IMR-90 (cell line): ENCODE measurements at regions not wholly inside any gene's neighbourhood (a gene's known extent, or its start where the extent isn't known, plus 50 kb on each side); places are given as distances from the start of the nearest gene placed in this dataset.

Experiments
- ATAC-seq: fragments of 200-7000 bp; cut with Tn5 transposase; 2 replicates; pipeline ENCODE4 v1.9.1; 2020; ENCODE audit warnings: low read depth, mild to moderate bottlenecking, moderate library complexity
- BruUV-seq: library from RNA; stranded (reverse); fragments of 400-500 nt; replicated peaks from 2 replicates; lab custom pipeline; 2021; lab: Mats Ljungman, UMichigan
- CTCF ChIA-PET: fragments of 300-600 bp; formaldehyde crosslinking; extraction: SDS; loops from one replicate; lab custom pipeline; 2021; ENCODE audit warnings: antibody characterized with exemption; lab: Yijun Ruan, JAX
- POLR2A ChIA-PET: fragments of 300-600 bp; sonication (Branson Sonifier 250); formaldehyde crosslinking; loops from one replicate; lab custom pipeline; 2022; ENCODE audit warnings: antibody characterized with exemption; ENCODE audit not compliant: unreplicated experiment; lab: Charles Lee
- DNase-seq: peaks from one replicate; pipeline ENCODE4 v3.0.0; 2013
- H2AFZ ChIP-seq: replicated peaks from 2 replicates; pipeline ENCODE3; 2013; ENCODE audit warnings: low read length, mild to moderate bottlenecking; ENCODE audit not compliant: poor library complexity
- H2AK5ac ChIP-seq: 2 replicates; pipeline ENCODE4 v1.6.1; 2013; ENCODE audit warnings: low read depth, low read length, inconsistent platforms
- H2AK9ac ChIP-seq: replicated peaks from 2 replicates; pipeline ENCODE3; 2013; ENCODE audit warnings: mild to moderate bottlenecking, low read depth, low read length, moderate library complexity; ENCODE audit not compliant: poor library complexity
- H2BK120ac ChIP-seq: 2 replicates; pipeline ENCODE4 v1.6.1; 2013; ENCODE audit warnings: low read depth, low read length, inconsistent platforms
- H2BK15ac ChIP-seq: 3 replicates; pipeline ENCODE4 v1.6.1; 2013; ENCODE audit warnings: low read depth, low read length, inconsistent platforms
- H2BK20ac ChIP-seq: 2 replicates; pipeline ENCODE4 v1.6.1; 2013; ENCODE audit warnings: low read depth, mild to moderate bottlenecking, inconsistent platforms, low read length, moderate library complexity
- H2BK5ac ChIP-seq: 2 replicates; pipeline ENCODE4 v1.6.1; 2013; ENCODE audit warnings: mild to moderate bottlenecking, low read depth, low read length, inconsistent platforms; ENCODE audit not compliant: poor library complexity, severe bottlenecking
- H3K14ac ChIP-seq: replicated peaks from 2 replicates; pipeline ENCODE4 v1.6.1; 2013; ENCODE audit warnings: low read depth, low read length, inconsistent platforms
- H3K18ac ChIP-seq: 2 replicates; pipeline ENCODE4 v1.6.1; 2013; ENCODE audit warnings: low read depth, low read length, control low read depth
- H3K23ac ChIP-seq: 2 replicates; pipeline ENCODE4 v1.6.1; 2013; ENCODE audit warnings: low read depth, low read length, inconsistent platforms
- H3K27ac ChIP-seq: 2 replicates; pipeline ENCODE4 v1.5.1; 2013; ENCODE audit warnings: mild to moderate bottlenecking, control low read depth, low read length; ENCODE audit not compliant: insufficient read depth
- H3K27me3 ChIP-seq: 2 replicates; pipeline ENCODE4 v1.6.1; 2013; ENCODE audit warnings: low read length; ENCODE audit not compliant: control insufficient read depth, insufficient read depth
- H3K36me3 ChIP-seq: 2 replicates; pipeline ENCODE4 v1.6.1; 2013; ENCODE audit warnings: low read length, mixed read lengths; ENCODE audit not compliant: control insufficient read depth, insufficient read depth
- H3K4ac ChIP-seq: 2 replicates; pipeline ENCODE4 v1.6.1; 2013; ENCODE audit warnings: low read depth, low read length, inconsistent platforms
- H3K4me1 ChIP-seq: 2 replicates; pipeline ENCODE4 v1.6.1; 2013; ENCODE audit warnings: low read length, mixed read lengths; ENCODE audit not compliant: control insufficient read depth, insufficient read depth
- H3K4me2 ChIP-seq: 2 replicates; pipeline ENCODE4 v1.6.1; 2013; ENCODE audit warnings: low read depth, mild to moderate bottlenecking, control low read depth, low read length, moderate library complexity
- H3K4me3 ChIP-seq: 2 replicates; pipeline ENCODE4 v1.5.1; 2013; ENCODE audit warnings: low read depth, mild to moderate bottlenecking, control low read depth, low read length, moderate library complexity; ENCODE audit not compliant: insufficient read depth
- H3K56ac ChIP-seq: 2 replicates; pipeline ENCODE4 v1.6.1; 2013; ENCODE audit warnings: low read length, inconsistent platforms; ENCODE audit not compliant: insufficient read depth; ENCODE audit errors: extremely low read depth
- H3K79me1 ChIP-seq, 2 experiments: 2 replicates each; pipeline ENCODE4 v1.6.1; 2013; ENCODE audit warnings: low read length in 2 of 2, inconsistent platforms in 1 of 2, low read depth in 1 of 2
- H3K9ac ChIP-seq: 2 replicates; pipeline ENCODE4 v1.6.1; 2013; ENCODE audit warnings: low read depth, low read length, control low read depth
- H3K9me1 ChIP-seq: 2 replicates; pipeline ENCODE4 v1.6.1; 2013; ENCODE audit warnings: low read length, inconsistent platforms; ENCODE audit not compliant: insufficient read depth
- H3K9me3 ChIP-seq: 2 replicates; pipeline ENCODE4 v1.6.1; 2013; ENCODE audit warnings: low read length; ENCODE audit not compliant: control insufficient read depth, insufficient read depth
- H4K20me1 ChIP-seq: 2 replicates; pipeline ENCODE4 v1.6.1; 2013; ENCODE audit warnings: low read length, inconsistent platforms; ENCODE audit not compliant: insufficient read depth
- H4K5ac ChIP-seq: 2 replicates; pipeline ENCODE4 v1.6.1; 2013; ENCODE audit warnings: mild to moderate bottlenecking, low read depth, low read length, control low read depth
- H4K8ac ChIP-seq, 2 experiments: 2 replicates each; pipeline ENCODE4 v1.6.1; 2013; ENCODE audit warnings: low read depth in 2 of 2, low read length in 2 of 2, control low read depth in 1 of 2, inconsistent platforms in 1 of 2
- H4K91ac ChIP-seq: 2 replicates; pipeline ENCODE4 v1.6.1; 2013; ENCODE audit warnings: low read depth, low read length, inconsistent platforms; ENCODE audit not compliant: insufficient read depth
- CEBPB ChIP-seq: IDR thresholded peaks from 2 replicates; pipeline ENCODE4 v1.6.1; 2012; ENCODE audit warnings: low read depth, low read length, improper control_type of control experiment
- CHD1 ChIP-seq: IDR thresholded peaks from 2 replicates; pipeline ENCODE4 v1.6.1; 2012; ENCODE audit warnings: low read depth, low read length, improper control_type of control experiment
- FOS ChIP-seq: fragments of 150-350 bp; IDR thresholded peaks from 2 replicates; pipeline ENCODE4 v1.6.1; 2016; ENCODE audit warnings: low read depth, low read length
- MAFK ChIP-seq: IDR thresholded peaks from 2 replicates; pipeline ENCODE4 v1.6.1; 2012; ENCODE audit warnings: low read depth, low read length, improper control_type of control experiment
- MXI1 ChIP-seq: IDR thresholded peaks from 2 replicates; pipeline ENCODE4 v1.6.1; 2012; ENCODE audit warnings: low read depth, mild to moderate bottlenecking, low read length, moderate library complexity, borderline replicate concordance
- RAD21 ChIP-seq: IDR thresholded peaks from 2 replicates; pipeline ENCODE4 v1.6.1; 2012; ENCODE audit warnings: low read length, improper control_type of control experiment
- RFX5 ChIP-seq: IDR thresholded peaks from 2 replicates; pipeline ENCODE4 v1.8.0; 2012; ENCODE audit warnings: low read depth, mild to moderate bottlenecking, low read length, moderate library complexity
- WGBS, 2 experiments: methylation state at CpG; one replicate each; pipeline versions ENCODE4 v1.1.5 to v1.1.7; 2013; ENCODE audit warnings: missing lambda C conversion rate in 2 of 2; ENCODE audit not compliant: insufficient read length in 1 of 2; ENCODE audit errors: extremely low coverage in 2 of 2; 5-methylcytosine and 5-hydroxymethylcytosine counted together
- dilution Hi-C: fragments of 300-500 bp; cut with HindIII; formaldehyde crosslinking; loops from one replicate; pipeline ENCODE4 v1.14.3; 2018; ENCODE audit warnings: low sequenced_read_pairs; ENCODE audit not compliant: unreplicated experiment
- in situ Hi-C: fragments of 300-500 bp; cut with MboI; formaldehyde crosslinking; loops from 3 replicates; pipeline ENCODE4 v1.14.3; 2019; ENCODE audit warnings: low sequenced_read_pairs, inconsistent platforms, mixed read lengths
- intact Hi-C: fragments of 100-400 bp; cut with micrococcal nuclease; formaldehyde crosslinking; loops from 2 replicates; pipeline ENCODE4 v1.10.0; 2022
- TF ChIP-seq, protein P1 (sequence below): conservative IDR thresholded peaks from 2 replicates; pipeline ENCODE4 v1.5.1; 2012; ENCODE audit warnings: mild to moderate bottlenecking, low read depth, low read length, improper control_type of control experiment

DNA sequence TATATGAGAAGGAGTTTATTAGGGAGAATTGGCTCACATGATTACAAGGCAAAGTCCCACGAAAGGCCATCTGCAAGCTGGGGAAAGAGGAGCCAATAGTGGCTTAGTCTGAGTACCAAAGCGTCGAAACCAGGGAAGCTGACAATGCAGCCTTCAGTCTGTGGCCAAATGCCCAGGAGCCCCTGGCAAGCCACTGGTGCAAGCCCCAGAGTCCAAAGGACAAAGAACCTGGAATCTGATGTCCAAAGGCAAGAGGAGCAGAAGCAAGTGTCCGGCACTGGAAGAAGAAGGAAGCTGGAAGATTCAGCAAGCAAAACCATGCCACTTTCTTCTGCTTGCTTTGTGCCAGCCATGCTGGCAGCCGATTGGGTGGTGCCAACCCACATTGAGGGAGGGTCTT, 74.3 kb upstream of the NPAS2 start:
- DNase-seq (no peak), ATAC-seq (no peak)
- no peak overlapping the region for H2BK5ac ChIP-seq
- H3K9ac ChIP-seq: no peak overlapping the region
- no peaks in the 10 kb centered on the region for H3K36me3 ChIP-seq
- TF ChIP-seq CHD1 (no peak), RFX5 (no peak), RAD21 (no peak), CEBPB (no peak), FOS (no peak), MXI1 (no peak), MAFK (no peak)
- TF ChIP-seq, protein P1, sequence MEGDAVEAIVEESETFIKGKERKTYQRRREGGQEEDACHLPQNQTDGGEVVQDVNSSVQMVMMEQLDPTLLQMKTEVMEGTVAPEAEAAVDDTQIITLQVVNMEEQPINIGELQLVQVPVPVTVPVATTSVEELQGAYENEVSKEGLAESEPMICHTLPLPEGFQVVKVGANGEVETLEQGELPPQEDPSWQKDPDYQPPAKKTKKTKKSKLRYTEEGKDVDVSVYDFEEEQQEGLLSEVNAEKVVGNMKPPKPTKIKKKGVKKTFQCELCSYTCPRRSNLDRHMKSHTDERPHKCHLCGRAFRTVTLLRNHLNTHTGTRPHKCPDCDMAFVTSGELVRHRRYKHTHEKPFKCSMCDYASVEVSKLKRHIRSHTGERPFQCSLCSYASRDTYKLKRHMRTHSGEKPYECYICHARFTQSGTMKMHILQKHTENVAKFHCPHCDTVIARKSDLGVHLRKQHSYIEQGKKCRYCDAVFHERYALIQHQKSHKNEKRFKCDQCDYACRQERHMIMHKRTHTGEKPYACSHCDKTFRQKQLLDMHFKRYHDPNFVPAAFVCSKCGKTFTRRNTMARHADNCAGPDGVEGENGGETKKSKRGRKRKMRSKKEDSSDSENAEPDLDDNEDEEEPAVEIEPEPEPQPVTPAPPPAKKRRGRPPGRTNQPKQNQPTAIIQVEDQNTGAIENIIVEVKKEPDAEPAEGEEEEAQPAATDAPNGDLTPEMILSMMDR: no peak
- peaks cover 7% of the 10 kb centered on the region; the same call in 1 of the 2 replicates for H4K20me1 ChIP-seq
- peak overlapping the region; percentile 75; the same call in 2 of the 3 replicates for H2BK15ac ChIP-seq
- H2AK9ac ChIP-seq: no peak overlapping the region
- H2AK5ac ChIP-seq: no peak overlapping the region
- intact Hi-C loops: no loop called here
- H3K4me1 ChIP-seq: peaks cover 24% of the 10 kb centered on the region
- H3K4me2 ChIP-seq: no peak overlapping the region
- no peaks in the 10 kb centered on the region for H3K9me3 ChIP-seq
- H3K27ac ChIP-seq: no peak overlapping the region
- no peak overlapping the region for H3K56ac ChIP-seq
- no peak overlapping the region for H4K8ac ChIP-seq
- H2BK20ac ChIP-seq: no peak overlapping the region
- BruUV-seq: no TSS peak
- no peak overlapping the region for H4K5ac ChIP-seq
- H3K23ac ChIP-seq: no peak overlapping the region
- 94% methylated on average over 2 of the region's 5 CpGs; no CpG with 5 or more reads in 1 of the 2 experiments for WGBS, 2 experiments
- H2BK120ac ChIP-seq: peak overlapping the region; percentile 32; the same call in 1 of the 2 replicates
- no peak overlapping the region for H4K91ac ChIP-seq
- in situ Hi-C loops: no loop called here
- no peak overlapping the region for H3K4me3 ChIP-seq
- CTCF ChIA-PET: no interaction called here
- dilution Hi-C loops: no loop called here
- no peaks in the 10 kb centered on the region for H3K79me1 ChIP-seq
- H3K18ac ChIP-seq: no peak overlapping the region
- no peak overlapping the region for H3K14ac ChIP-seq
- H3K27me3 ChIP-seq: no peaks in the 10 kb centered on the region
- POLR2A ChIA-PET: interaction anchor here (0.5 kb wide), 1 partner anchor 180 kb away, joined by 3 read pairs; no protein-coding TSS in a partner anchor
- no peak overlapping the region for H2AFZ ChIP-seq
- peaks cover 27% of the 10 kb centered on the region for H3K9me1 ChIP-seq
- no peak overlapping the region for H3K4ac ChIP-seq
